ENCODE measurements at regions not wholly inside any gene's neighbourhood (a gene's known extent, or its start where the extent isn't known, plus 50 kb on each side); places are given as distances from the start of the nearest gene placed in this dataset.

DNA sequence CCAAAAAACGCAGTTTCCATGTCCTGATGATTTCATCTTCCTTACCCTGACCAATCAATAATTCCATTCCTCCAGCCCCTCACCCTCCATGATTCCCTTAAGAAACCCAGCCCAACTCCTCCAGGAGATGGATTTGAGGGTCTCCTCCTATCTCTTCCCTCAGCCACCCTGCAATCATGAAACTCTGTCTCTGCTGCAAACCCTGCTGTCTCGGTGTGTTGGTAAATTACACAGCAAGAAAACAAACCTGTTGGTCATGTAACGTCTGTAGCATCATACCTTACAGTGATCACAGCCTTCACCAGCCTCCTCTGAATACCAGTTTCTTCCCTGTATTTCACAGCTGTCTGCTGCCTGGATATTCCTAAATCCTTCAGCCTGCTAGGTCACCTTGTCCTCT lies 300.7 kb upstream of the NEBL start:
- TF ChIP-seq, protein P1, sequence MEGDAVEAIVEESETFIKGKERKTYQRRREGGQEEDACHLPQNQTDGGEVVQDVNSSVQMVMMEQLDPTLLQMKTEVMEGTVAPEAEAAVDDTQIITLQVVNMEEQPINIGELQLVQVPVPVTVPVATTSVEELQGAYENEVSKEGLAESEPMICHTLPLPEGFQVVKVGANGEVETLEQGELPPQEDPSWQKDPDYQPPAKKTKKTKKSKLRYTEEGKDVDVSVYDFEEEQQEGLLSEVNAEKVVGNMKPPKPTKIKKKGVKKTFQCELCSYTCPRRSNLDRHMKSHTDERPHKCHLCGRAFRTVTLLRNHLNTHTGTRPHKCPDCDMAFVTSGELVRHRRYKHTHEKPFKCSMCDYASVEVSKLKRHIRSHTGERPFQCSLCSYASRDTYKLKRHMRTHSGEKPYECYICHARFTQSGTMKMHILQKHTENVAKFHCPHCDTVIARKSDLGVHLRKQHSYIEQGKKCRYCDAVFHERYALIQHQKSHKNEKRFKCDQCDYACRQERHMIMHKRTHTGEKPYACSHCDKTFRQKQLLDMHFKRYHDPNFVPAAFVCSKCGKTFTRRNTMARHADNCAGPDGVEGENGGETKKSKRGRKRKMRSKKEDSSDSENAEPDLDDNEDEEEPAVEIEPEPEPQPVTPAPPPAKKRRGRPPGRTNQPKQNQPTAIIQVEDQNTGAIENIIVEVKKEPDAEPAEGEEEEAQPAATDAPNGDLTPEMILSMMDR (IDR thresholded peaks at IDR 0.05 in 2 of 3, conservative IDR thresholded peaks at IDR 0.05 in 1 of 3; ENCODE audit: control insufficient read depth in 2 of 3, extremely low read depth in 1 of 3, insufficient read depth in 1 of 3, low read depth in 3 of 3, low read length in 3 of 3), result no peak
- TF ChIP-seq SUZ12 (IDR thresholded peaks at IDR 0.05; ENCODE audit: unreplicated experiment) (no peak), NR2F1 (conservative IDR thresholded peaks at IDR 0.05) (no peak), RFX5 (IDR thresholded peaks at IDR 0.05; ENCODE audit: low read depth, low read length) (no peak), E2F4 (IDR thresholded peaks at IDR 0.05; ENCODE audit: low read depth, low read length) (no peak), NRF1 (conservative IDR thresholded peaks at IDR 0.05; ENCODE audit: low read depth, low read length) (no peak), GABPA (IDR thresholded peaks at IDR 0.05; ENCODE audit: low read depth) (no peak), TAF1 (IDR thresholded peaks at IDR 0.05; ENCODE audit: borderline replicate concordance, low read depth, low read length) (no peak), POLR2AphosphoS5 (IDR thresholded peaks at IDR 0.05; ENCODE audit: low read length) (no peak)
- TF ChIP-seq, protein P2, sequence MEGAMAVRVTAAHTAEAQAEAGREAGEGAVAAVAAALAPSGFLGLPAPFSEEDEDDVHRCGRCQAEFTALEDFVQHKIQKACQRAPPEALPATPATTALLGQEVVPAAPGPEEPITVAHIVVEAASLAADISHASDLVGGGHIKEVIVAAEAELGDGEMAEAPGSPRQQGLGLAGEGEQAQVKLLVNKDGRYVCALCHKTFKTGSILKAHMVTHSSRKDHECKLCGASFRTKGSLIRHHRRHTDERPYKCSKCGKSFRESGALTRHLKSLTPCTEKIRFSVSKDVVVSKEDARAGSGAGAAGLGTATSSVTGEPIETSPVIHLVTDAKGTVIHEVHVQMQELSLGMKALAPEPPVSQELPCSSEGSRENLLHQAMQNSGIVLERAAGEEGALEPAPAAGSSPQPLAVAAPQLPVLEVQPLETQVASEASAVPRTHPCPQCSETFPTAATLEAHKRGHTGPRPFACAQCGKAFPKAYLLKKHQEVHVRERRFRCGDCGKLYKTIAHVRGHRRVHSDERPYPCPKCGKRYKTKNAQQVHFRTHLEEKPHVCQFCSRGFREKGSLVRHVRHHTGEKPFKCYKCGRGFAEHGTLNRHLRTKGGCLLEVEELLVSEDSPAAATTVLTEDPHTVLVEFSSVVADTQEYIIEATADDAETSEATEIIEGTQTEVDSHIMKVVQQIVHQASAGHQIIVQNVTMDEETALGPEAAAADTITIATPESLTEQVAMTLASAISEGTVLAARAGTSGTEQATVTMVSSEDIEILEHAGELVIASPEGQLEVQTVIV (IDR thresholded peaks at IDR 0.05; ENCODE audit: borderline replicate concordance, partially characterized antibody), result no peak
- TF ChIP-seq, protein P3, sequence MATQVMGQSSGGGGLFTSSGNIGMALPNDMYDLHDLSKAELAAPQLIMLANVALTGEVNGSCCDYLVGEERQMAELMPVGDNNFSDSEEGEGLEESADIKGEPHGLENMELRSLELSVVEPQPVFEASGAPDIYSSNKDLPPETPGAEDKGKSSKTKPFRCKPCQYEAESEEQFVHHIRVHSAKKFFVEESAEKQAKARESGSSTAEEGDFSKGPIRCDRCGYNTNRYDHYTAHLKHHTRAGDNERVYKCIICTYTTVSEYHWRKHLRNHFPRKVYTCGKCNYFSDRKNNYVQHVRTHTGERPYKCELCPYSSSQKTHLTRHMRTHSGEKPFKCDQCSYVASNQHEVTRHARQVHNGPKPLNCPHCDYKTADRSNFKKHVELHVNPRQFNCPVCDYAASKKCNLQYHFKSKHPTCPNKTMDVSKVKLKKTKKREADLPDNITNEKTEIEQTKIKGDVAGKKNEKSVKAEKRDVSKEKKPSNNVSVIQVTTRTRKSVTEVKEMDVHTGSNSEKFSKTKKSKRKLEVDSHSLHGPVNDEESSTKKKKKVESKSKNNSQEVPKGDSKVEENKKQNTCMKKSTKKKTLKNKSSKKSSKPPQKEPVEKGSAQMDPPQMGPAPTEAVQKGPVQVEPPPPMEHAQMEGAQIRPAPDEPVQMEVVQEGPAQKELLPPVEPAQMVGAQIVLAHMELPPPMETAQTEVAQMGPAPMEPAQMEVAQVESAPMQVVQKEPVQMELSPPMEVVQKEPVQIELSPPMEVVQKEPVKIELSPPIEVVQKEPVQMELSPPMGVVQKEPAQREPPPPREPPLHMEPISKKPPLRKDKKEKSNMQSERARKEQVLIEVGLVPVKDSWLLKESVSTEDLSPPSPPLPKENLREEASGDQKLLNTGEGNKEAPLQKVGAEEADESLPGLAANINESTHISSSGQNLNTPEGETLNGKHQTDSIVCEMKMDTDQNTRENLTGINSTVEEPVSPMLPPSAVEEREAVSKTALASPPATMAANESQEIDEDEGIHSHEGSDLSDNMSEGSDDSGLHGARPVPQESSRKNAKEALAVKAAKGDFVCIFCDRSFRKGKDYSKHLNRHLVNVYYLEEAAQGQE (IDR thresholded peaks at IDR 0.05; ENCODE audit: low read depth, low read length), result no peak
- TF ChIP-seq, protein P4, sequence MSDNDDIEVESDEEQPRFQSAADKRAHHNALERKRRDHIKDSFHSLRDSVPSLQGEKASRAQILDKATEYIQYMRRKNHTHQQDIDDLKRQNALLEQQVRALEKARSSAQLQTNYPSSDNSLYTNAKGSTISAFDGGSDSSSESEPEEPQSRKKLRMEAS (IDR thresholded peaks at IDR 0.05; ENCODE audit: low read depth, low read length), result no peak
- TF ChIP-seq, protein P5, sequence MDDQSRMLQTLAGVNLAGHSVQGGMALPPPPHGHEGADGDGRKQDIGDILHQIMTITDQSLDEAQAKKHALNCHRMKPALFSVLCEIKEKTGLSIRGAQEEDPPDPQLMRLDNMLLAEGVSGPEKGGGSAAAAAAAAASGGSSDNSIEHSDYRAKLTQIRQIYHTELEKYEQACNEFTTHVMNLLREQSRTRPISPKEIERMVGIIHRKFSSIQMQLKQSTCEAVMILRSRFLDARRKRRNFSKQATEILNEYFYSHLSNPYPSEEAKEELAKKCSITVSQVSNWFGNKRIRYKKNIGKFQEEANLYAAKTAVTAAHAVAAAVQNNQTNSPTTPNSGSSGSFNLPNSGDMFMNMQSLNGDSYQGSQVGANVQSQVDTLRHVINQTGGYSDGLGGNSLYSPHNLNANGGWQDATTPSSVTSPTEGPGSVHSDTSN (IDR thresholded peaks at IDR 0.05; ENCODE audit: insufficient replicate concordance, low read depth, low read length), result no peak
